Effector CD8-positive, alpha-beta T cell (primary cell): ENCODE measurements at regions not wholly inside any gene's neighbourhood (a gene's known extent, or its start where the extent isn't known, plus 50 kb on each side); places are given as distances from the start of the nearest gene placed in this dataset.
"Not testable (repeated sequence)": the region's sequence is repeated elsewhere in the genome, so short reads cannot be mapped to it uniquely, and the experiment has no call there.

ENCODE experiments used
- DNase-seq: peaks from one replicate; lab custom pipeline; 2025; lab: John Stamatoyannopoulos, UW

GRCh38 chr2:82109418-82109817 is 1804.9 kb upstream of the LRRTM1 start:
- DNase-seq: no peak

GRCh38 chr2:82098617-82099016 is 1794.1 kb upstream of the LRRTM1 start:
- no peak for DNase-seq

GRCh38 chr2:82089518-82089917 is 1785.0 kb upstream of the LRRTM1 start:
- DNase-seq: no peak

- DNase-seq: no peak
Measured at GRCh38 chr2:82084679-82085392, 1780.3 kb upstream of the LRRTM1 start.

DNA sequence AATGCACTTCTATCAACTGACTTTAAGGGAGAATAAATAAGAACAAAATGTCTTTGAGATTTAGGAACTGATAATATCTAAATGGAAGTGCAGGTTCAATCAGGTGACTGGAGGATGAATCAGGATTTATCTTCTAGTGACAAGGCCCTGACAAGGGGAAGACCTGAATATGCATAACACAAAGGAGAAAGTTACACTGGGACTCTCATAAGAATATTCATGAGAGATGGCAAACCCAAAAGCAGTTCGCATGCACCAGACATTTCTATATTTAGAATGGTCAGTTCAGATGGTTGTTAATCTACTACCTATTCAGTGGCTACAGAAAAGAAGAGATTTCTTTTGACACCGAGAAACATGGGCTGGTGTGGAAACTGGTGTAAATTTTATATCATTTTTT is 1771.3 kb upstream of the LRRTM1 start:
- DNase-seq: no peak

DNA sequence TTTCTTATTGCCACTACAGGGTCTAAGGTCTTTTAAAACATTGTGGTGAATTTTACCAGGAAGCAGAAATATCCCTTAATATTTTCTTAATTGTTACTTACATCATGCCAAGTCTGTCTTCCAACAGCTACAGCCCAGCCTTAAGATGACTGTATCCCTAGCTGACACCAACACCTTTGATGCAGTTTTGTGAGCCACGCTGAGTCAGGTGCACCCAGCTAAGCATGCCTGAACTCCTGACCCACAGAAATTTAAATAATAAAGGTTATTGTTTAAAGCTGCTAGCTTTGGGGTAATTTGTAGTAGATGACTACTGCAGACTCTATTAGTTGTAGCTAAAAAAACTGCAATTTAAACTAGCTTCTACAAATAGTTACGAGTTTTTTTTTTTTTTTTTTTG is 1757.9 kb upstream of the LRRTM1 start:
- no peak for DNase-seq

DNA sequence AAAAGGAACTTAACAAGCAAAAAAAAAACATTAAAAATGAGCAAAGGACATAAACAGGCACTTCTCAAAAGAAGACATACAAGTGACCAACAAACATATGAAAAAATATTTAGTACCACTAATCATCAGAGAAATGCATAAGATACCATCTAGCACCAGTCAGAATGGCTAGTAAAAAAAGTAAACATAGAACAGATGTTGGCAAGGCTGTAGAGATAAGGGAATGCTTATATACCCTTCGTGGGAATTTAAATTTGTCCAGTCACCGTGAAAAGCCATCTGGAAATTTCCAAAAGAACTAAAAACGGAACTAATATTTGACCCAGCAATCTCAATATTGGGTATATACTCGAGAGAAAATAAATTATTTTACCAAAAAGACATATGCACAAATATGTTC is 1751.3 kb upstream of the LRRTM1 start:
- DNase-seq: no peak

DNA sequence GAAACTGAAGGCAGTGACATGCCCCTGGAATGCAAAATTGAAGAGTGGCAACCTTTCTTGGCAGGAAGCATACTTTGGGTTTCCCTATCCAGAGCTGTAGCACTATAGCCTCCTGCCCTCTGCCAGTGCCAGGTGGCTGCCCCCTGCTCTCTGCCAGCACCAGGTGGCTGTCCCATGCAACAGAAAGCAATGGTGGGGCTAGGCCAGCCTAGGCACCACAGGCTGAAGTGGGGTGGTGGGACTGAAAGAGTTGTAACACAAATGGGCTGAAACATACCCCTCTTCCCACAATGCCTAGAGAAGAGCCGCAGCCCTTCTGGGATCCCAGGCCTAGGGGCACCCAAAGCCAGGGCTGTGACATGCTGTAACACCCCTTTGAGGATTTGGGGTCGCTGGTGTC is 1739.3 kb upstream of the LRRTM1 start:
- DNase-seq: no peak

DNA sequence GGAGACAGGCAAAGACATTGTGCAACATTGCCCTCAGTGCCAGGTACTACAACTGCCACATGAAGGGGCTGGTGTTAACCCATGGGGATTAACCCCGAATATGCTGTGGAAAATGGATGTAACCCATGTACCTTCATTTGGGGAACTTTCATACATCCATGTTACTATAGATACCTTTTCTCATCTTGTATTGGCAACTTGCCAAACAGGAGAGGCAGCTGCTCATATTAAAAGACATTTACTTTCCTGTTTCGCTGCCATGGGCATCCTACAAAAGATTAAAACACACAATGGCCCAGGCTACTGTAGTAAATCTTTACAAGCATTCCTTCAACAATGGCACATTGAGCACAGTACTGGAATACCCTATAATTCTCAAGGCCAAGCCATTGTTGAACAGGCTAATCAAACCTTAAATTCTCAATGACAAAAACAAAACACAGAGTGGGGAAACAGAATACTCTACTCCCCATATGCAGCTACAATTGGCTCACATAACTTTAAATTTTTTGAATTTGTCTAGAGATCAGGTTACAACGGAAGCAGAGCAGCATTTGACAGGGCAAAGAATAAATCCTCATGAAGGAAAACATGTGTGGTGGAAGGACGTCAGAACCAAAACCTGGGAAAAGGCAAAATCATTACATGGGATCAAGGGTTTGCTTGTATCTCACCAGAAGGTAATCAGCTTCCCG is 1723.5 kb upstream of the LRRTM1 start:
- DNase-seq: no peak

GRCh38 chr2:82023710-82024109 is 1719.2 kb upstream of the LRRTM1 start:
- DNase-seq: no peak

GRCh38 chr2:82013641-82014040 is 1709.1 kb upstream of the LRRTM1 start:
- no peak for DNase-seq

- DNase-seq: no peak
Measured at GRCh38 chr2:82007071-82007664, 1702.6 kb upstream of the LRRTM1 start.

DNA sequence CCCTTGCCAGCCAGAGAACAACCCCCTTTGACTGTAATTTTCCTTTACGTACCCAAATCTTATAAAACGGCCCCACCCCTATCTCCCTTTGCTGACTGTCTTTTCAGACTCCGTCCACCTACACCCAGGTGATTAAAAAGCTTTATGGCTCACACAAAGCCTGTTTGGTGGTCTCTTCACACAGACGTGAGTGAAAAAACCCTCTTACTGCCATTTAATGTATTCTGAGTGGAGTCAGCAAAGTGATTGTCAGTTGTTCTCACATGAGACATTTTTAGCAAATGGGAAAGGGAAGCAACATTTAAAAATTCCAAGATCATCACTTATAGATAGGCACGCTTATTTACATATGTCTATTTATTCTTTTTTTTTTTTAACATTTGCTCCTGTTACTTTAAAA is 1701.3 kb upstream of the LRRTM1 start:
- not testable (repeated sequence) for DNase-seq

DNA sequence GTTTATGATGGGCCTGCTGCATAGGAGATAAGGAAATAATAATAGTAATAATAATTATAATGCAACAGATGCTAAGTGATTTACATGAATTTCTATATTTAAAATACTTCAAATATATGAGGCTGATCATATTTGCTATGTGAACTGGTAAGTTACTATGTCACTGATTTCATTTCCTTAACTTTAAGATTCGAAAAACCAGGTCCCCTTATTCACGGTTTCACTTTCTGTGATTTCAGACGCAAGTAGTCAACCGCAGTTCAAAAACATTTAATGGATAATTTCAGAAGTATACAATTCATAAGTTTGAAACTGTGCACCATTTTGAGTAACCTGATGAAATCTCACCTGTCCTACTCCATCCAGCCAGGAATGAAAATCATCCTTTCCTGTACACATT is 1697.1 kb upstream of the LRRTM1 start:
- no peak for DNase-seq

GRCh38 chr2:82000606-82001005 is 1696.1 kb upstream of the LRRTM1 start:
- DNase-seq: no peak

- no peak for DNase-seq
Measured at GRCh38 chr2:81996332-81996731, 1691.8 kb upstream of the LRRTM1 start.

DNA sequence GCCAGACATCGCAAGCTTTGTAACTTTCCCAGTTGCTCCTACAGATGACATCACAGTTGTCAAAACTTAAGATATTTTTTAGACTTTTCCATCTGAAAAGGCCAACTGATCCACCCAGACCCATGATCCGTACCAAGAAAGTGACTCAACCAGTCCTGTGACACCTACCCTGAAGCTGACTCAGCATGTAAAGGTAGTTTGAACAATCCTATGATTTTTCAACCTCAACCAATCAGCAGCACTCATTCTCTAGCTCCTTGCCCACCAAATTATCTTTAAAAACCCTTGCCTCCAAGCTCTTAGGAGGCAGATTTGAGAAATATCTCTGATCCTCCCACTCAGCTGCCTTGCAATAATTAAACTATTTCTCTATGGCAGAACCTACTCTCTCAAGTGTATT is 1686.7 kb upstream of the LRRTM1 start:
- DNase-seq: no peak

DNA sequence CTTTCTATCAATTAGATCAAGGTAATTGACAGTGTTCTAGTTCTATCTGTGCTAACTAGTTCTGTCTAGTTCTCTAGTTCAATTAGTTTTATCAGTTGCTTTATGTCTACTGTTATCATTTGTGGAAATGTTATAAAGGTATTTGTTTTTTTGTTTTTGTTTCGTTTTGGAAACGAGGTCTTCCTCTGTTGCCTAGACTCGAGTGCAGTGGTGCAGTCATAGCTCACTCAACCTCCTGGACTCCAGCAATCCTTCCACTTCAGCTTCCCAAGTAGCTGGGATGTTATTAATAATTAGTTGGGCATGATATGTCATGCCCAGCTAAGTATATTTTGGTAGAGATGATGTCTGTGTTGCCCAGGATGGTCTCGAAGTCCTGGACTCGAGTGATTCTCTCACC is 1682.8 kb upstream of the LRRTM1 start:
- DNase-seq: no peak

DNA sequence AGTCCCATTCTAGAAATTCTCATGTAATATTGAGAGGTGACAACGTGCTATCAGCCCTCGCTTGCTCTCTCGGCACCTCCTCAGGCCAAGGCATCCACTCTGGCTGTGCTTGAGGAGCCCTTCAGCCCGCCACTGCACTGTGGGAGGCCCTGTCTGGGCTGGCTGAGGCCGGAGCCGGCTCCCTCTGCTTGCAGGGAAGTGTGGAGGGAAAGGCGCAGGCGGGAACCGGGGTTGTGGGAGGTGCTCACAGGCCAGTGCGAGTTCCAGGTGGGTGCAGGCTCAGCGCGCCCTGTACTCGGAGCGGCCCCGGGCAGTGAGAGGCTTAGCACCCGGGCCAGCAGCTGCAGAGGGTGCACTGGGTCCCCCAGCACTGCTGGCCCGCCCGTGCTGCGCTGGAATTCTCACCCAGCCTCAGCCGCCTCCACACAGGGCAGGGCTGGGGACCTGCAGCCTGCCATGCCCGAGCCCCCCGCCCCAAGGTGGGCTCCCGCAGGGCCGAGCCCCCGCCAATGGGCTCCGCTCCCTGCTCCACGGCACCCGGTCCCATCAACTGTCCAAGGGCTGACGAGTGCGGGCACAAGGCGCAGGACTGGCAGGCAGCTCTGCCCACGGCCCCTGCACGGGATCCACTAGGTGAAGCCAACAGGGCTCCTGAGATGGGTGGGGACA is 1680.6 kb upstream of the LRRTM1 start:
- no peak for DNase-seq

GRCh38 chr2:81981585-81981984 is 1677.0 kb upstream of the LRRTM1 start:
- no peak for DNase-seq

DNA sequence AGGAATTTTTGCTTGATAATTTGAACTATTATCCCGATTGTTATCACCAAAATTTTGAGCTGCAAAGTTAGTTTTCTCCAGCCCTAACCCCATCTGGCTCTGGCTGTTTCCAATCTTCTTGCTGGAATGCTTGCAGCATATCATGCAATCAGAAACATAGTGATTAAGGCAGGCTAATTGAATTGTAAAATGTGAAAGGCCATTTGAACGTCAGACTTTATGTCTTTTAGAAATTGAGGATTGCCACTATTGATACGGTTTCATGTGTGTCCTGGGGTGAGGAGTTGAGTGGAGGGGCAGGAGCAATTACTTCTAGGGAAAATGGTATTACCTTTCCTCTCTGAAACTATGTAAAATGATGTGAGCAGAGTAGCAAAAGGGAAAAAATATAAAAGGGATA is 1674.5 kb upstream of the LRRTM1 start:
- DNase-seq: no peak

DNA sequence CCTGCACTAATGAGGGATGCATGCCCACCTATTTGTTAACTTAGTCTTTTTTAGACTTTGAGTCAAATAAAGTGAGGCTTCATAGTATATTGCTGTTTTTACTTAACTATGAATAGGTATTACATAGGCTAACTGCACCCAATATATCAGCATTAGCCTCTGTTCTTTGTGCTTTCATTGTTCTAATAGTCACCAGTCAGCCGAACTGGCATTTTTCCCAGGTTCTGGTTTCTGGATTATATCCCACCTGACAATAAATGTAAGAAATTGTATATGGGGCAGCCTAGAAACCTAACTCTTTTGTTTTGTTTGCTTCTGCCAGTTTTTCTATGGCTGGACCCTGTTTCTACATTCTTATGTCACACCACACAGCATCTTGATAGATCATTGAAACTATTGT is 1672.4 kb upstream of the LRRTM1 start:
- DNase-seq: no peak

- DNase-seq: no peak
Measured at GRCh38 chr2:81974216-81974615, 1669.7 kb upstream of the LRRTM1 start.
